Brain microvascular endothelial cell (primary cell): ENCODE measurements at regions not wholly inside any gene's neighbourhood (a gene's known extent, or its start where the extent isn't known, plus 50 kb on each side); places are given as distances from the start of the nearest gene placed in this dataset.

Source experiments
- DNase-seq: peaks from one replicate; pipeline ENCODE4 v3.0.0-alpha.2; 2020
- H3K27ac ChIP-seq: fragments of 250-450 bp; sonication (Bioruptor Pico); 2 replicates; pipeline ENCODE4 v1.5.1; 2020; ENCODE audit warnings: mild to moderate bottlenecking, moderate library complexity
- H3K27me3 ChIP-seq: fragments of 250-450 bp; sonication (Bioruptor Pico); replicated peaks from 2 replicates; pipeline ENCODE4 v1.5.1; 2020; ENCODE audit warnings: mild to moderate bottlenecking
- H3K36me3 ChIP-seq: fragments of 250-450 bp; sonication (Bioruptor Pico); replicated peaks from 2 replicates; pipeline ENCODE4 v1.5.1; 2020; ENCODE audit warnings: mild to moderate bottlenecking
- H3K4me3 ChIP-seq: 2 replicates; pipeline ENCODE4 v1.5.1; 2011; ENCODE audit warnings: low read depth, mild to moderate bottlenecking, control low read depth, low read length, moderate library complexity
- CTCF ChIP-seq: IDR thresholded peaks from 2 replicates; pipeline ENCODE4 v1.5.1; 2011; ENCODE audit warnings: low read depth, mild to moderate bottlenecking, moderate library complexity, low read length, control low read depth, inconsistent platforms; ENCODE audit errors: missing control alignments
- in situ Hi-C: cut with HindIII; loops from 2 replicates; pipeline ENCODE4 v1.10.0; 2017; ENCODE audit warnings: low sequenced_read_pairs, low pct_ligation_motif_present

GRCh38 chr2:607709-608108 is 69.5 kb downstream of the TMEM18 start:
- TF ChIP-seq CTCF = no peak
- no peaks in the 10 kb centered on the region for H3K36me3 ChIP-seq
- H3K27me3 ChIP-seq = no peaks in the 10 kb centered on the region
- H3K4me3 ChIP-seq = no peak overlapping the region
- DNase-seq = no peak
- no peak overlapping the region for H3K27ac ChIP-seq
- in situ Hi-C loops = no loop called here

GRCh38 chr2:607172-607571 is 70.0 kb downstream of the TMEM18 start:
- Histone ChIP-seq H3K27me3 (no peaks in the 10 kb centered on the region), H3K36me3 (no peaks in the 10 kb centered on the region), H3K27ac (no peak overlapping the region), H3K4me3 (no peak overlapping the region)
- DNase-seq = no peak
- in situ Hi-C loops = no loop called here
- no peak for TF ChIP-seq CTCF

GRCh38 chr2:605674-606608 is 71.3 kb downstream of the TMEM18 start:
- Histone ChIP-seq H3K4me3 (no peak overlapping the region), H3K27me3 (no peaks in the 10 kb centered on the region), H3K27ac (no peak overlapping the region), H3K36me3 (no peaks in the 10 kb centered on the region)
- TF ChIP-seq CTCF = no peak
- no peak for DNase-seq
- in situ Hi-C loops = no loop called here

GRCh38 chr2:604854-605524 is 72.2 kb downstream of the TMEM18 start:
- H3K36me3 ChIP-seq = no peaks in the 10 kb centered on the region
- no peak overlapping the region for H3K27ac ChIP-seq
- in situ Hi-C loops = no loop called here
- H3K4me3 ChIP-seq = no peak overlapping the region
- H3K27me3 ChIP-seq = no peaks in the 10 kb centered on the region
- DNase-seq = no peak
- TF ChIP-seq CTCF = no peak

- no peak for DNase-seq
- Histone ChIP-seq H3K4me3 (no peak overlapping the region), H3K27ac (no peak overlapping the region), H3K36me3 (no peaks in the 10 kb centered on the region), H3K27me3 (no peaks in the 10 kb centered on the region)
- no peak for TF ChIP-seq CTCF
- in situ Hi-C loops = no loop called here
Observed at GRCh38 chr2:604385-604784, 72.8 kb downstream of the TMEM18 start.
